Memory B cell (primary cell): ENCODE measurements at regions not wholly inside any gene's neighbourhood (a gene's known extent, or its start where the extent isn't known, plus 50 kb on each side); places are given as distances from the start of the nearest gene placed in this dataset.

Source experiments
- ATAC-seq: fragments of 150-1000 bp; cut with Tn5 transposase; 2 replicates; pipeline ENCODE4 v1.10.0; 2021; ENCODE audit warnings: low read depth, mild to moderate bottlenecking, moderate library complexity
- DNase-seq, 2 donors: peaks; one replicate each; pipeline ENCODE4 v3.0.0; 2022; ENCODE audit warnings: low spot score in 2 of 2
- H3K27ac Mint-ChIP-seq: one replicate; pipeline ENCODE4 v1.8.0; 2022; ENCODE audit warnings: mild to moderate bottlenecking, moderate library complexity, mixed read lengths
- H3K27me3 Mint-ChIP-seq: one replicate; pipeline ENCODE4 v1.8.0; 2022; ENCODE audit warnings: mixed read lengths
- H3K36me3 Mint-ChIP-seq: one replicate; pipeline ENCODE4 v1.8.0; 2022; ENCODE audit warnings: mild to moderate bottlenecking, mixed read lengths
- H3K4me1 Mint-ChIP-seq: one replicate; pipeline ENCODE4 v1.8.0; 2022; ENCODE audit warnings: mixed read lengths
- H3K4me3 Mint-ChIP-seq: one replicate; pipeline ENCODE4 v1.8.0; 2022; ENCODE audit warnings: mild to moderate bottlenecking, moderate library complexity, mixed read lengths
- H3K9me3 Mint-ChIP-seq: one replicate; pipeline ENCODE4 v1.8.0; 2022; ENCODE audit warnings: mixed read lengths

GRCh38 chr3:168558728-168559411 is 463.1 kb upstream of the GOLIM4 start:
- ATAC-seq, result no peak
- no peak overlapping the region for H3K4me3 Mint-ChIP-seq

GRCh38 chr3:168552251-168552650 is 456.5 kb upstream of the GOLIM4 start:
- Mint-ChIP-seq H3K4me1 (no peaks in the 10 kb centered on the region), H3K4me3 (no peak overlapping the region), H3K27ac (no peak overlapping the region), H3K36me3 (no peaks in the 10 kb centered on the region), H3K27me3 (no peaks in the 10 kb centered on the region), H3K9me3 (peaks cover 1% of the 10 kb centered on the region)
- ATAC-seq (no peak), DNase-seq (no peak)

More at GRCh38 chr3:168558728-168559411, 463.1 kb upstream of the GOLIM4 start:
- Mint-ChIP-seq H3K27me3 (no peaks in the 10 kb centered on the region), H3K9me3 (peaks cover 2% of the 10 kb centered on the region), H3K4me1 (no peaks in the 10 kb centered on the region), H3K36me3 (no peaks in the 10 kb centered on the region), H3K27ac (no peak overlapping the region)
- no peak for DNase-seq

- no peaks in the 10 kb centered on the region for H3K27me3 Mint-ChIP-seq
- no peaks in the 10 kb centered on the region for H3K4me1 Mint-ChIP-seq
- peaks cover 1% of the 10 kb centered on the region for H3K9me3 Mint-ChIP-seq
- no peak overlapping the region for H3K27ac Mint-ChIP-seq
- DNase-seq, result no peak
- no peaks in the 10 kb centered on the region for H3K36me3 Mint-ChIP-seq
- H3K4me3 Mint-ChIP-seq, result no peak overlapping the region
- no peak for ATAC-seq
Measured at GRCh38 chr3:168548719-168549118, 453.0 kb upstream of the GOLIM4 start.

GRCh38 chr3:168546707-168547106 is 451.0 kb upstream of the GOLIM4 start:
- H3K4me3 Mint-ChIP-seq, result no peak overlapping the region
- H3K9me3 Mint-ChIP-seq, result peaks cover 1% of the 10 kb centered on the region
- no peak overlapping the region for H3K27ac Mint-ChIP-seq
- DNase-seq (no peak), ATAC-seq (no peak)
- no peaks in the 10 kb centered on the region for H3K4me1 Mint-ChIP-seq
- H3K27me3 Mint-ChIP-seq, result no peaks in the 10 kb centered on the region
- H3K36me3 Mint-ChIP-seq, result no peaks in the 10 kb centered on the region

- ATAC-seq (no peak), DNase-seq (no peak)
- Mint-ChIP-seq H3K27me3 (no peaks in the 10 kb centered on the region), H3K9me3 (peaks cover 1% of the 10 kb centered on the region), H3K4me3 (no peak overlapping the region), H3K4me1 (no peaks in the 10 kb centered on the region), H3K36me3 (no peaks in the 10 kb centered on the region), H3K27ac (no peak overlapping the region)
Measured at GRCh38 chr3:168545591-168545990, 449.9 kb upstream of the GOLIM4 start.

- no peak for ATAC-seq
- Mint-ChIP-seq H3K9me3 (no peaks in the 10 kb centered on the region), H3K4me1 (no peaks in the 10 kb centered on the region), H3K27ac (no peak overlapping the region), H3K27me3 (no peaks in the 10 kb centered on the region), H3K36me3 (no peaks in the 10 kb centered on the region), H3K4me3 (no peak overlapping the region)
- no peak for DNase-seq
Measured at GRCh38 chr3:168544097-168544957, 448.6 kb upstream of the GOLIM4 start.

GRCh38 chr3:168540726-168541125 is 445.0 kb upstream of the GOLIM4 start:
- Mint-ChIP-seq H3K9me3 (no peaks in the 10 kb centered on the region), H3K4me1 (no peaks in the 10 kb centered on the region), H3K27me3 (no peaks in the 10 kb centered on the region), H3K4me3 (no peak overlapping the region), H3K36me3 (no peaks in the 10 kb centered on the region), H3K27ac (no peak overlapping the region)
- no peak for DNase-seq
- no peak for ATAC-seq

- Mint-ChIP-seq H3K27ac (no peak overlapping the region), H3K4me1 (no peaks in the 10 kb centered on the region), H3K27me3 (no peaks in the 10 kb centered on the region), H3K36me3 (no peaks in the 10 kb centered on the region), H3K9me3 (no peaks in the 10 kb centered on the region), H3K4me3 (no peak overlapping the region)
- DNase-seq, result no peak
- no peak for ATAC-seq
Measured at GRCh38 chr3:168539909-168540308, 444.2 kb upstream of the GOLIM4 start.

- no peak overlapping the region for H3K4me3 Mint-ChIP-seq
- ATAC-seq, result no peak
- no peaks in the 10 kb centered on the region for H3K36me3 Mint-ChIP-seq
- H3K27me3 Mint-ChIP-seq, result no peaks in the 10 kb centered on the region
- H3K4me1 Mint-ChIP-seq, result no peaks in the 10 kb centered on the region
- DNase-seq, result no peak
- no peak overlapping the region for H3K27ac Mint-ChIP-seq
- no peaks in the 10 kb centered on the region for H3K9me3 Mint-ChIP-seq
Measured at GRCh38 chr3:168534761-168535160, 439.0 kb upstream of the GOLIM4 start.

GRCh38 chr3:168533600-168533999 is 437.9 kb upstream of the GOLIM4 start:
- no peaks in the 10 kb centered on the region for H3K27me3 Mint-ChIP-seq
- DNase-seq (no peak), ATAC-seq (no peak)
- no peaks in the 10 kb centered on the region for H3K4me1 Mint-ChIP-seq
- no peak overlapping the region for H3K27ac Mint-ChIP-seq
- no peaks in the 10 kb centered on the region for H3K36me3 Mint-ChIP-seq
- no peaks in the 10 kb centered on the region for H3K9me3 Mint-ChIP-seq
- H3K4me3 Mint-ChIP-seq, result no peak overlapping the region

- ATAC-seq, result no peak
- Mint-ChIP-seq H3K27ac (no peak overlapping the region), H3K4me3 (no peak overlapping the region), H3K27me3 (no peaks in the 10 kb centered on the region), H3K9me3 (no peaks in the 10 kb centered on the region), H3K4me1 (no peaks in the 10 kb centered on the region), H3K36me3 (no peaks in the 10 kb centered on the region)
- no peak for DNase-seq
Measured at GRCh38 chr3:168532135-168532534, 436.4 kb upstream of the GOLIM4 start.

GRCh38 chr3:168531116-168531515 is 435.4 kb upstream of the GOLIM4 start:
- DNase-seq (no peak), ATAC-seq (no peak)
- Mint-ChIP-seq H3K4me1 (no peaks in the 10 kb centered on the region), H3K9me3 (no peaks in the 10 kb centered on the region), H3K27me3 (no peaks in the 10 kb centered on the region), H3K36me3 (no peaks in the 10 kb centered on the region), H3K27ac (no peak overlapping the region), H3K4me3 (no peak overlapping the region)

- Mint-ChIP-seq H3K27ac (no peak overlapping the region), H3K9me3 (no peaks in the 10 kb centered on the region), H3K36me3 (no peaks in the 10 kb centered on the region), H3K4me1 (no peaks in the 10 kb centered on the region), H3K27me3 (no peaks in the 10 kb centered on the region), H3K4me3 (no peak overlapping the region)
- no peak for DNase-seq
- ATAC-seq, result no peak
Measured at GRCh38 chr3:168524129-168524528, 428.4 kb upstream of the GOLIM4 start.

- H3K4me3 Mint-ChIP-seq, result no peak overlapping the region
- H3K36me3 Mint-ChIP-seq, result no peaks in the 10 kb centered on the region
- no peaks in the 10 kb centered on the region for H3K9me3 Mint-ChIP-seq
- no peaks in the 10 kb centered on the region for H3K27me3 Mint-ChIP-seq
- H3K4me1 Mint-ChIP-seq, result no peaks in the 10 kb centered on the region
- DNase-seq (no peak), ATAC-seq (no peak)
- H3K27ac Mint-ChIP-seq, result no peak overlapping the region
Measured at GRCh38 chr3:168517249-168518071, 421.7 kb upstream of the GOLIM4 start.
